HL-60 (cell line): ENCODE measurements at regions not wholly inside any gene's neighbourhood (a gene's known extent, or its start where the extent isn't known, plus 50 kb on each side); places are given as distances from the start of the nearest gene placed in this dataset.

Experiments
- DNase-seq, 2 experiments: peaks; one replicate each; pipeline ENCODE4 v3.0.0-alpha.2; 2010 to 2020; ENCODE audit warnings: low read depth in 1 of 2, low spot score in 1 of 2
- H3K27ac ChIP-seq: fragments of 250-450 bp; sonication (Bioruptor Pico); replicated peaks from 2 replicates; pipeline ENCODE4 v1.5.1; 2020; ENCODE audit warnings: mild to moderate bottlenecking, moderate library complexity
- H3K27me3 ChIP-seq: fragments of 250-450 bp; sonication (Bioruptor Pico); 2 replicates; pipeline ENCODE4 v1.5.1; 2021; ENCODE audit warnings: mild to moderate bottlenecking, moderate library complexity; ENCODE audit not compliant: insufficient read depth, poor library complexity, severe bottlenecking
- H3K4me3 ChIP-seq: replicated peaks from 2 replicates; pipeline ENCODE4 v1.5.1; 2011; ENCODE audit warnings: mild to moderate bottlenecking, control low read depth, low read length; ENCODE audit not compliant: insufficient read depth
- GABPA ChIP-seq: IDR thresholded peaks from 2 replicates; pipeline ENCODE4 v1.6.1; 2012; ENCODE audit warnings: low read depth
- POLR2AphosphoS5 ChIP-seq: IDR thresholded peaks from 2 replicates; pipeline ENCODE4 v1.6.1; 2012; ENCODE audit warnings: low read depth
- SPI1 ChIP-seq: IDR thresholded peaks from 2 replicates; pipeline ENCODE4 v1.6.1; 2012; ENCODE audit warnings: low read depth, mild to moderate bottlenecking, borderline replicate concordance
- TF ChIP-seq, protein P1 (sequence below): IDR thresholded peaks from 2 replicates; pipeline ENCODE4 v1.6.1; 2012; ENCODE audit warnings: low read depth; ENCODE audit not compliant: insufficient replicate concordance
- TF ChIP-seq, protein P2 (sequence below): IDR thresholded peaks from one replicate; pipeline ENCODE4 v1.5.1; 2011; ENCODE audit warnings: low read length, control low read depth, inconsistent platforms; ENCODE audit not compliant: insufficient read depth

DNA sequence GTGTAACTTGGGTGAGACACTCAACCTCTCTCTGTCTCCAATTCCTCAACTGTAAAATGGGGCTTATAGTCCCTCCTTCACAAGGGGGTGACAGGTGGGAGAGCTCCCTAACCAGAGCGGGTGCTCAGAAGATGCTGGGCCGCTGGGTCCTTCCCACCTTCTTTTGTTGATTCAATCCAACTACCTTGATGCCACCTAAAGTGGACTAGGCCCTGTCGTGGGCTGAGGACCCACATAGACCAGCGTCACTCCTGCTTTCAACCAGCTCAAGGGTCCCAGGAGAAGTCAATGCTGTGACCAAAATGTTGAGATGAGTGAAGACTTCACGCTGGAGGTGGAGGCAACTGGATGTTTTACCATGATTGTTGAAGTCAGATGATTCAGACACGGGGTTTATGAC lies 72.7 kb upstream of the WNT11 start:
- no peak overlapping the region for H3K27ac ChIP-seq
- no peaks in the 10 kb centered on the region for H3K27me3 ChIP-seq

DNA sequence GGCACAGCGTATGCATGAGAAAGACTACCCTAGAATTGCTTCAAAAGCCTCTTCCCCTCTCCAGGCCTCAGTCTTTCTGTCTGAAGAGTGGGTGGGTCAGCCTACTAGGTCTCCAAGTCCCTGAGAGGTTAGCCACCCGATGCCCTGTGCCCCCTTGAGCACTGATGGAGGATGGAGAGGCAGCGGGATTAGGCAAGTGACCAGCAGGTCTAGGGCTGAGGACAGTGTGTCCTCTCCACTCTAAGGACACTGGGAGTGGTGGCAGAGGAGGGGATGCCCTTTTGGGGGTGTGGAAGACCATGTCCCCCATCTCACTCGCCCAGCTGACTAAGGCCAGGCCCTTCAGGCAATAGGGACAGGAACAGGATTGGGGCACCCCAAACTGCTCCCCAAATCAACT lies 72.2 kb upstream of the WNT11 start:
- DNase-seq = no peak
- H3K27ac ChIP-seq = no peak overlapping the region
- TF ChIP-seq SPI1 = no peak
- TF ChIP-seq POLR2AphosphoS5 = no peak
- TF ChIP-seq, protein P1, sequence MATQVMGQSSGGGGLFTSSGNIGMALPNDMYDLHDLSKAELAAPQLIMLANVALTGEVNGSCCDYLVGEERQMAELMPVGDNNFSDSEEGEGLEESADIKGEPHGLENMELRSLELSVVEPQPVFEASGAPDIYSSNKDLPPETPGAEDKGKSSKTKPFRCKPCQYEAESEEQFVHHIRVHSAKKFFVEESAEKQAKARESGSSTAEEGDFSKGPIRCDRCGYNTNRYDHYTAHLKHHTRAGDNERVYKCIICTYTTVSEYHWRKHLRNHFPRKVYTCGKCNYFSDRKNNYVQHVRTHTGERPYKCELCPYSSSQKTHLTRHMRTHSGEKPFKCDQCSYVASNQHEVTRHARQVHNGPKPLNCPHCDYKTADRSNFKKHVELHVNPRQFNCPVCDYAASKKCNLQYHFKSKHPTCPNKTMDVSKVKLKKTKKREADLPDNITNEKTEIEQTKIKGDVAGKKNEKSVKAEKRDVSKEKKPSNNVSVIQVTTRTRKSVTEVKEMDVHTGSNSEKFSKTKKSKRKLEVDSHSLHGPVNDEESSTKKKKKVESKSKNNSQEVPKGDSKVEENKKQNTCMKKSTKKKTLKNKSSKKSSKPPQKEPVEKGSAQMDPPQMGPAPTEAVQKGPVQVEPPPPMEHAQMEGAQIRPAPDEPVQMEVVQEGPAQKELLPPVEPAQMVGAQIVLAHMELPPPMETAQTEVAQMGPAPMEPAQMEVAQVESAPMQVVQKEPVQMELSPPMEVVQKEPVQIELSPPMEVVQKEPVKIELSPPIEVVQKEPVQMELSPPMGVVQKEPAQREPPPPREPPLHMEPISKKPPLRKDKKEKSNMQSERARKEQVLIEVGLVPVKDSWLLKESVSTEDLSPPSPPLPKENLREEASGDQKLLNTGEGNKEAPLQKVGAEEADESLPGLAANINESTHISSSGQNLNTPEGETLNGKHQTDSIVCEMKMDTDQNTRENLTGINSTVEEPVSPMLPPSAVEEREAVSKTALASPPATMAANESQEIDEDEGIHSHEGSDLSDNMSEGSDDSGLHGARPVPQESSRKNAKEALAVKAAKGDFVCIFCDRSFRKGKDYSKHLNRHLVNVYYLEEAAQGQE = no peak
- TF ChIP-seq, protein P2, sequence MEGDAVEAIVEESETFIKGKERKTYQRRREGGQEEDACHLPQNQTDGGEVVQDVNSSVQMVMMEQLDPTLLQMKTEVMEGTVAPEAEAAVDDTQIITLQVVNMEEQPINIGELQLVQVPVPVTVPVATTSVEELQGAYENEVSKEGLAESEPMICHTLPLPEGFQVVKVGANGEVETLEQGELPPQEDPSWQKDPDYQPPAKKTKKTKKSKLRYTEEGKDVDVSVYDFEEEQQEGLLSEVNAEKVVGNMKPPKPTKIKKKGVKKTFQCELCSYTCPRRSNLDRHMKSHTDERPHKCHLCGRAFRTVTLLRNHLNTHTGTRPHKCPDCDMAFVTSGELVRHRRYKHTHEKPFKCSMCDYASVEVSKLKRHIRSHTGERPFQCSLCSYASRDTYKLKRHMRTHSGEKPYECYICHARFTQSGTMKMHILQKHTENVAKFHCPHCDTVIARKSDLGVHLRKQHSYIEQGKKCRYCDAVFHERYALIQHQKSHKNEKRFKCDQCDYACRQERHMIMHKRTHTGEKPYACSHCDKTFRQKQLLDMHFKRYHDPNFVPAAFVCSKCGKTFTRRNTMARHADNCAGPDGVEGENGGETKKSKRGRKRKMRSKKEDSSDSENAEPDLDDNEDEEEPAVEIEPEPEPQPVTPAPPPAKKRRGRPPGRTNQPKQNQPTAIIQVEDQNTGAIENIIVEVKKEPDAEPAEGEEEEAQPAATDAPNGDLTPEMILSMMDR = no peak
- no peak for TF ChIP-seq GABPA

More for the DNA sequence above, 72.7 kb upstream of the WNT11 start:
- H3K4me3 ChIP-seq = no peak overlapping the region
- DNase-seq = no peak
- TF ChIP-seq POLR2AphosphoS5 = no peak
- no peak for TF ChIP-seq SPI1
- TF ChIP-seq, protein P1 = no peak
- TF ChIP-seq GABPA = no peak
- TF ChIP-seq, protein P2 = no peak

DNA sequence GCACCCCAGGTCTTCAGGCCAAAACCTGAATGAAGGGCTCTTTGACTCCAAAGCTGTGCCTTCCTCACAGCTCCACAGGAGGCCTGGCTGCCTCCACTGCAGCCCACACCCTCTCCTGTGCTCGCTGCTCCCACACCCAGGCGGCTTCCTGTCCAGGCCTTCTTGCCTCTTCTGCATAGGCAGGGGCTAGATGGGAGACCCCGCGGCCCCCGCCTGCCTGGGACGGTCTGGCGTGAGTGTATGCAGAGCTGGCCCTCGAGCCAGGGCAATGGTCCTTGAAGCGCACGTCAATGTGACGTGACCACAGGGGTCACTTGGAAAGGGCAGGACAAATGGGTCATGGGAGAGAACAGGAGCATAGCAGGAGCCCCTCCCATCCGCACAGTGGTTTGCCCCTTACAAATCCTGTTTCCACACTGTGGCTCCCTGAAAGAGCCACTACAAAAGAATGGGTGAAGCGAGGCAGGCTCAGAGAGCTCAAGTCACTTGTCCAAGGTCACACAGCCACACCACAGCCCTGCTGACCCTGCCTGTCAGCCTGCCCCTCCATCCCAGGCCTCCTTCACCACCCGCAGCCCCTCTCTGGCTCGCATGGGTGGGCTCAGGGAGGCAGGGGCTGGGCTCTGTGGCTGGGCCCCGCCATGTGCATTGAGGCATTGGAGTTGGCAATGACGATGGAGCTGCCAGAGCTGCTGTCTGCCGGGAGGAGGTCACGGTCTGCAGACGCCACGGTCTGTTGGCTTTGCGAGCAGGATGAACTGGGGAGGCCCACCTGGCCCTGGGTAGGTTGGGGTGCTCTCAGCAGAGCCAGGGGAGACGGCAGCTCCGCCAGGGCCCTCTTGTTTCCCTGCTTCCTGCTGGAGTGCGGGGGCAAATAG lies 71.2 kb upstream of the WNT11 start:
- H3K27ac ChIP-seq = no peak overlapping the region
- no peak overlapping the region for H3K4me3 ChIP-seq
- no peak for DNase-seq
- no peaks in the 10 kb centered on the region for H3K27me3 ChIP-seq
- TF ChIP-seq, protein P2 = no peak
- no peak for TF ChIP-seq POLR2AphosphoS5

More for the DNA sequence above, 72.2 kb upstream of the WNT11 start:
- Histone ChIP-seq H3K4me3 (no peak overlapping the region), H3K27me3 (no peaks in the 10 kb centered on the region)

DNA sequence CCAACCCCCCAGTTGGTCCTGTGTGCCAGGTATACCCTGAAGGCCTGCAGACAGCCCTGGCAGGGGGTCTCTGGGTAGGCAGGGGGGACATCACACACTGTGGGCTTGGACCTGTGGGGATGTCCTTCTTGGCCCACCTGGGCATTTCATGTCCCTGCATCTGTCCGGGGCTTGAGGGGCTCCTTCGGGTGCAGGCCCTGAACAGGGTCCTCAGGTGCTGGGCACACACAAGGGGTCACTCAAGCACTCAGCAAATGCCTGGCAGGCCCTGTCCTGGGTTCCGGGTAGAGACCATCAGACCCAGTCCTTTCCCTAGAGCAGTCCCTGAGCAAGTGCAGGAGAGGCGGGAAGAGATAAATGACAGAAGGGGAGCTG lies 70.5 kb upstream of the WNT11 start:
- DNase-seq = no peak
- no peaks in the 10 kb centered on the region for H3K27me3 ChIP-seq
- no peak overlapping the region for H3K4me3 ChIP-seq
- no peak overlapping the region for H3K27ac ChIP-seq
- TF ChIP-seq, protein P2 = no peak
- TF ChIP-seq, protein P1 = no peak
- TF ChIP-seq GABPA (no peak), POLR2AphosphoS5 (no peak), SPI1 (no peak)
